H1 (cell line): ENCODE measurements at regions not wholly inside any gene's neighbourhood (a gene's known extent, or its start where the extent isn't known, plus 50 kb on each side); places are given as distances from the start of the nearest gene placed in this dataset.

ENCODE experiments used
- CTCF ChIA-PET: fragments of 300-600 bp; sonication (Branson Sonifier 250); formaldehyde crosslinking; loops from one replicate; lab custom pipeline; 2021; ENCODE audit not compliant: partially characterized antibody; lab: Charles Lee
- POLR2A ChIA-PET: fragments of 300-600 bp; sonication (Branson Sonifier 250); formaldehyde crosslinking; loops from one replicate; lab custom pipeline; 2021; ENCODE audit warnings: inconsistent platforms; ENCODE audit not compliant: partially characterized antibody; lab: Charles Lee
- DNase-seq, 2 experiments: peaks; one replicate each; pipeline versions ENCODE4 v3.0.0 to v3.0.0-alpha.2; 2010 to 2022; ENCODE audit warnings: low spot score in 2 of 2, low read depth in 1 of 2, mixed read lengths in 1 of 2
- FAIRE-seq: peaks from 2 replicates; lab custom pipeline; 2011; peaks lifted over from hg19 to GRCh38; lab: Jason Lieb, UNC
- H2AFZ ChIP-seq: 2 replicates; pipeline ENCODE4 v1.8.1; 2012; ENCODE audit warnings: low read length, inconsistent platforms
- H2AK5ac ChIP-seq: 2 replicates; pipeline ENCODE4 v1.6.1; 2013; ENCODE audit warnings: low read depth, low read length
- H2BK120ac ChIP-seq: replicated peaks from 2 replicates; pipeline ENCODE3; 2013; ENCODE audit warnings: low read depth, low read length, inconsistent platforms
- H2BK12ac ChIP-seq: 2 replicates; pipeline ENCODE4 v1.6.1; 2013; ENCODE audit warnings: low read depth, low read length
- H2BK15ac ChIP-seq: 2 replicates; pipeline ENCODE4 v1.6.1; 2013; ENCODE audit warnings: low read length
- H2BK20ac ChIP-seq: 2 replicates; pipeline ENCODE4 v1.6.1; 2013; ENCODE audit warnings: low read length
- H2BK5ac ChIP-seq: 2 replicates; pipeline ENCODE4 v1.6.1; 2013; ENCODE audit warnings: low read depth, low read length
- H3K14ac ChIP-seq: 2 replicates; pipeline ENCODE4 v1.6.1; 2013; ENCODE audit warnings: inconsistent platforms; ENCODE audit not compliant: insufficient read length
- H3K18ac ChIP-seq: 2 replicates; pipeline ENCODE4 v1.6.1; 2013; ENCODE audit warnings: low read length; ENCODE audit errors: extremely low read depth
- H3K23ac ChIP-seq: 2 replicates; pipeline ENCODE4 v1.6.1; 2013; ENCODE audit warnings: inconsistent platforms; ENCODE audit not compliant: insufficient read length
- H3K23me2 ChIP-seq: 2 replicates; pipeline ENCODE4 v1.6.1; 2013; ENCODE audit warnings: low read depth, low read length
- H3K27ac ChIP-seq: 2 replicates; pipeline ENCODE4 v1.6.1; 2011; ENCODE audit warnings: low read depth, low read length, inconsistent platforms
- H3K27me3 ChIP-seq, 4 experiments: replicated peaks in 1 of 4; 1 replicate in 1 of 4; 2 replicates in 3 of 4; pipeline versions ENCODE4 v1.6.1 to v1.8.1; 2011 to 2013; ENCODE audit warnings: low read length in 3 of 4, mild to moderate bottlenecking in 3 of 4, inconsistent platforms in 2 of 4, mixed read lengths in 2 of 4, moderate library complexity in 1 of 4; ENCODE audit not compliant: control insufficient read depth in 3 of 4, insufficient read depth in 3 of 4; ENCODE audit errors: extremely low read depth in 1 of 4
- H3K36me3 ChIP-seq, 4 experiments: 2 replicates each; pipeline versions ENCODE4 v1.6.1 to v1.8.1; 2011 to 2013; ENCODE audit warnings: mild to moderate bottlenecking in 4 of 4, low read length in 3 of 4, moderate library complexity in 2 of 4, control low read depth in 1 of 4, inconsistent platforms in 1 of 4; ENCODE audit not compliant: insufficient read depth in 4 of 4, control insufficient read depth in 2 of 4
- H3K4ac ChIP-seq: replicated peaks from 2 replicates; pipeline ENCODE3; 2013; ENCODE audit warnings: low read length, low read depth, mixed read lengths, inconsistent platforms; ENCODE audit not compliant: insufficient read length
- H3K4me1 ChIP-seq, 4 experiments: replicated peaks in 1 of 4; 1 replicate in 1 of 4; 2 replicates in 3 of 4; pipeline versions ENCODE4 v1.6.1 to v1.8.1; 2011 to 2013; ENCODE audit warnings: low read length in 3 of 4, inconsistent platforms in 2 of 4, mixed read lengths in 1 of 4; ENCODE audit not compliant: insufficient read depth in 4 of 4, control insufficient read depth in 3 of 4
- H3K4me2 ChIP-seq, 2 experiments: 2 replicates each; pipeline versions ENCODE4 v1.6.1 to v1.8.1; 2011 to 2013; ENCODE audit warnings: low read depth in 2 of 2, low read length in 2 of 2, control low read depth in 1 of 2, inconsistent platforms in 1 of 2, mild to moderate bottlenecking in 1 of 2; ENCODE audit not compliant: insufficient read depth in 1 of 2
- H3K4me3 ChIP-seq, 4 experiments: fragments of 200-600, 300-600 bp in 1 of 4; sonication (generic), shearing (Covaris generic), sonication (Bioruptor Twin) in 1 of 4; 2 replicates each; pipeline versions ENCODE4 v1.5.1 to v1.8.1; 2011 to 2016; ENCODE audit warnings: low read length in 4 of 4, low read depth in 3 of 4, control low read depth in 2 of 4, inconsistent platforms in 2 of 4, mild to moderate bottlenecking in 2 of 4, mixed read lengths in 1 of 4, moderate library complexity in 1 of 4; ENCODE audit not compliant: insufficient read depth in 2 of 4; ENCODE audit errors: extremely low read depth in 1 of 4
- H3K56ac ChIP-seq: replicated peaks from 2 replicates; pipeline ENCODE3; 2013; ENCODE audit warnings: low read depth, mild to moderate bottlenecking, mixed read lengths, low read length, inconsistent platforms; ENCODE audit not compliant: insufficient read length
- H3K79me1 ChIP-seq: 2 replicates; pipeline ENCODE4 v1.6.1; 2013; ENCODE audit warnings: low read depth, low read length, control low read depth
- H3K79me2 ChIP-seq, 2 experiments: 2 replicates each; pipeline versions ENCODE4 v1.6.1 to v1.8.1; 2012 to 2013; ENCODE audit warnings: low read length in 2 of 2, mild to moderate bottlenecking in 2 of 2, inconsistent platforms in 1 of 2; ENCODE audit not compliant: insufficient read depth in 2 of 2, control insufficient read depth in 1 of 2
- H3K9ac ChIP-seq, 4 experiments: replicated peaks in 1 of 4; 1 replicate in 1 of 4; 2 replicates in 3 of 4; pipeline versions ENCODE4 v1.6.1 to v1.8.1; 2011 to 2013; ENCODE audit warnings: low read depth in 3 of 4, low read length in 3 of 4, control low read depth in 2 of 4, mild to moderate bottlenecking in 2 of 4, moderate library complexity in 2 of 4, inconsistent platforms in 1 of 4; ENCODE audit errors: extremely low read depth in 1 of 4
- H3K9me3 ChIP-seq, 2 experiments: 2 replicates each; pipeline versions ENCODE4 v1.6.1 to v1.8.1; 2012 to 2013; ENCODE audit warnings: mild to moderate bottlenecking in 2 of 2, moderate library complexity in 2 of 2, control low read depth in 1 of 2, inconsistent platforms in 1 of 2, low read depth in 1 of 2, low read length in 1 of 2, mixed read lengths in 1 of 2; ENCODE audit not compliant: insufficient read depth in 2 of 2
- H4K20me1 ChIP-seq, 2 experiments: replicated peaks in 1 of 2; 2 replicates each; pipeline versions ENCODE3 to v1.8.1; 2011 to 2013; ENCODE audit warnings: inconsistent platforms in 2 of 2, low read length in 2 of 2, mild to moderate bottlenecking in 1 of 2; ENCODE audit not compliant: insufficient read depth in 2 of 2, control insufficient read depth in 1 of 2
- H4K5ac ChIP-seq: 2 replicates; pipeline ENCODE4 v1.6.1; 2013; ENCODE audit warnings: low read length, low read depth, mixed read lengths, inconsistent platforms; ENCODE audit not compliant: insufficient read length
- H4K8ac ChIP-seq: 2 replicates; pipeline ENCODE4 v1.8.0; 2013; ENCODE audit warnings: mild to moderate bottlenecking, moderate library complexity, low read length, inconsistent platforms; ENCODE audit not compliant: insufficient read depth; ENCODE audit errors: extremely low read depth
- H4K91ac ChIP-seq: replicated peaks from 2 replicates; pipeline ENCODE3; 2013; ENCODE audit warnings: low read length, mixed read lengths, inconsistent platforms; ENCODE audit not compliant: insufficient read length
- RXRA ChIP-seq: IDR thresholded peaks from 2 replicates; pipeline ENCODE4 v1.6.1; 2011; ENCODE audit warnings: low read depth, mild to moderate bottlenecking, low read length, moderate library complexity; ENCODE audit not compliant: insufficient read depth

DNA sequence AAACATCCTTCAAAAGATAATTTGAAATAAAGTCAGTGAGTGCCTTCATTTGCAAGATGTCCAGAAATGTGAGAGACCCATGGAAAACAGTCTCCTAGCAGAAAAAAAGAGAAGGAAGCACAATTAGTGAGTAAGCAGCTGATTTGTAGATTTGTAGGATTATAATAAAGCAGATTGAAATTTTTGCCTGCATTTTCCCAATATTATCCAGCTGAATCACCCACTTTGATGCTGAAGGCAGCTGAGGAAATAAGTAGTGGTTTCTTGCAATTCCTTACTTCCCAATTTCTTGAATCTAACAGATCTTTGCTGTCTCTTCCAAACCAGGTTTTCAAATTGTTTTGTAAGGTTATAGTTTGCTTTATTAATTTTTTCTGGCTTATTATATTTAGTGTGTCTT lies 181.4 kb downstream of the GNAT3 start:
- no peaks in the 10 kb centered on the region for H3K36me3 ChIP-seq
- no peak overlapping the region for H3K4me2 ChIP-seq
- H3K14ac ChIP-seq = no peak overlapping the region
- H2AK5ac ChIP-seq = no peak overlapping the region
- H3K79me1 ChIP-seq = no peaks in the 10 kb centered on the region
- H2BK20ac ChIP-seq = no peak overlapping the region
- H2BK15ac ChIP-seq = no peak overlapping the region
- no peak for DNase-seq
- no peak for TF ChIP-seq RXRA
- TF ChIP-seq, all 59 proteins: peak for 0
- Histone ChIP-seq H4K91ac (no peak overlapping the region), H3K4me3 (no peak overlapping the region), H4K5ac (no peak overlapping the region), H2BK5ac (no peak overlapping the region), H2BK120ac (no peak overlapping the region), H3K79me2 (no peaks in the 10 kb centered on the region), H3K23ac (no peak overlapping the region), H3K23me2 (no peaks in the 10 kb centered on the region), H4K20me1 (no peaks in the 10 kb centered on the region), H3K18ac (no peak overlapping the region), H3K9me3 (no peaks in the 10 kb centered on the region; a peak in 1 of 4 replicates), H3K27ac (no peak overlapping the region), H2AFZ (no peak overlapping the region), H3K9ac (no peak overlapping the region), H3K56ac (no peak overlapping the region), H3K4ac (no peak overlapping the region), H3K4me1 (no peaks in the 10 kb centered on the region), H4K8ac (no peak overlapping the region), H3K27me3 (no peaks in the 10 kb centered on the region), H2BK12ac (no peak overlapping the region)
- CTCF ChIA-PET = interaction anchor here (1.8 kb wide), 1 partner anchor 13 kb away, joined by 6 read pairs; no protein-coding TSS in a partner anchor
- POLR2A ChIA-PET = no interaction called here
- no peak for FAIRE-seq
